DOHH2 (cell line): ENCODE measurements at regions not wholly inside any gene's neighbourhood (a gene's known extent, or its start where the extent isn't known, plus 50 kb on each side); places are given as distances from the start of the nearest gene placed in this dataset.

Experiments
- H3F3A ChIP-seq: fragments of 200-600 bp; sonication (generic), shearing (Covaris generic); 2 replicates; pipeline ENCODE4 v1.6.0; 2016; ENCODE audit warnings: antibody characterized with exemption, mild to moderate bottlenecking; ENCODE audit not compliant: control insufficient read depth, insufficient read depth
- H3K27ac ChIP-seq: fragments of 200-600 bp; sonication (generic); 2 replicates; pipeline ENCODE4 v1.5.1; 2014; ENCODE audit warnings: low read depth, mild to moderate bottlenecking, low read length, moderate library complexity
- H3K27me3 ChIP-seq: fragments of 200-600 bp; sonication (generic); 2 replicates; pipeline ENCODE4 v1.6.1; 2014; ENCODE audit warnings: mild to moderate bottlenecking, low read length, mixed read lengths; ENCODE audit not compliant: control insufficient read depth
- H3K36me3 ChIP-seq: fragments of 200-600 bp; sonication (generic); 2 replicates; pipeline ENCODE4 v1.6.1; 2014; ENCODE audit warnings: mild to moderate bottlenecking, low read length, moderate library complexity, mixed read lengths; ENCODE audit not compliant: control insufficient read depth
- H3K4me1 ChIP-seq: fragments of 200-600 bp; sonication (generic); 2 replicates; pipeline ENCODE4 v1.6.1; 2014; ENCODE audit warnings: mild to moderate bottlenecking, low read length, mixed read lengths; ENCODE audit not compliant: control insufficient read depth
- H3K4me2 ChIP-seq: fragments of 200-600 bp; sonication (generic); 2 replicates; pipeline ENCODE4 v1.6.0; 2014; ENCODE audit warnings: mild to moderate bottlenecking, low read length, moderate library complexity
- H3K4me3 ChIP-seq: fragments of 200-600 bp; sonication (generic); 2 replicates; pipeline ENCODE4 v1.5.1; 2014; ENCODE audit warnings: mild to moderate bottlenecking, low read length, mixed read lengths
- H3K79me2 ChIP-seq: fragments of 200-600 bp; sonication (generic); 2 replicates; pipeline ENCODE4 v1.6.1; 2014; ENCODE audit warnings: mild to moderate bottlenecking, low read length, mixed read lengths; ENCODE audit not compliant: control insufficient read depth
- H3K9me2 ChIP-seq: fragments of 200-600 bp; sonication (generic); replicated peaks from 2 replicates; pipeline ENCODE4 v1.6.1; 2014; ENCODE audit warnings: mild to moderate bottlenecking, low read length, mixed read lengths; ENCODE audit not compliant: control insufficient read depth
- H3K9me3 ChIP-seq: fragments of 200-600 bp; sonication (generic); 2 replicates; pipeline ENCODE4 v1.6.1; 2014; ENCODE audit warnings: antibody characterized with exemption, low read length, mixed read lengths; ENCODE audit not compliant: control insufficient read depth, insufficient read depth
- H4K20me1 ChIP-seq: fragments of 200-600 bp; sonication (generic); 2 replicates; pipeline ENCODE4 v1.6.0; 2014; ENCODE audit warnings: low read depth, mild to moderate bottlenecking, antibody characterized with exemption, low read length, moderate library complexity; ENCODE audit not compliant: control insufficient read depth, insufficient read depth
- EZH2phosphoT487 ChIP-seq: fragments of 200-600 bp; sonication (generic); IDR thresholded peaks from 2 replicates; pipeline ENCODE4 v1.6.1; 2017; ENCODE audit warnings: borderline replicate concordance, mild to moderate bottlenecking, antibody characterized with exemption, low read length, moderate library complexity, mixed read lengths
- TF ChIP-seq, protein P1 (sequence below): fragments of 200-600 bp; sonication (generic); IDR thresholded peaks from one replicate; pipeline ENCODE4 v1.5.1; 2014; ENCODE audit warnings: antibody characterized with exemption, mild to moderate bottlenecking, low read depth, low read length; ENCODE audit not compliant: poor library complexity, severe bottlenecking

DNA sequence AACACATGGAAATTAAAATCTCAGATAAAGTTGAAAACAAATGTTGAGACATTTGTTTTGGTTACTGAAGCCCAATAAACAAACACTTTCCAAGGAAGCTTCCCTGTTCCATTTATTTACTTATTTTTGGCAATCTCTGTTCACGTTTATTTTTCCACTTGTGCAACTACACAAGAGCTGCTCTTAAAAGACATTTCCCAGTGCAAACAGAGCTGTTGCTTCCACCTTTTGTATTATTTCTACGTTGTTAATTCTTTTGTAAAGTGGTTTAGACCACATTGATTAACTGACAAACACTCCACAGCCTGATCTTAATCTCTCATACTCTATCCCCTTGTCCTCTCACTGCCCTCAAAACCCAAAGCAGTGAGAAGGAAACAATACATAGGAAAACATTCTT is 757.6 kb downstream of the LIG4 start:
- H3F3A ChIP-seq, result no peaks in the 10 kb centered on the region
- H3K4me1 ChIP-seq, result no peaks in the 10 kb centered on the region
- no peak overlapping the region for H3K27ac ChIP-seq
- H3K9me2 ChIP-seq, result no peaks in the 10 kb centered on the region
- H3K9me3 ChIP-seq, result no peaks in the 10 kb centered on the region
- H3K27me3 ChIP-seq, result no peaks in the 10 kb centered on the region
- H3K4me3 ChIP-seq, result no peak overlapping the region
- no peaks in the 10 kb centered on the region for H3K79me2 ChIP-seq
- H3K4me2 ChIP-seq, result no peak overlapping the region
- no peaks in the 10 kb centered on the region for H4K20me1 ChIP-seq
- TF ChIP-seq, protein P1, sequence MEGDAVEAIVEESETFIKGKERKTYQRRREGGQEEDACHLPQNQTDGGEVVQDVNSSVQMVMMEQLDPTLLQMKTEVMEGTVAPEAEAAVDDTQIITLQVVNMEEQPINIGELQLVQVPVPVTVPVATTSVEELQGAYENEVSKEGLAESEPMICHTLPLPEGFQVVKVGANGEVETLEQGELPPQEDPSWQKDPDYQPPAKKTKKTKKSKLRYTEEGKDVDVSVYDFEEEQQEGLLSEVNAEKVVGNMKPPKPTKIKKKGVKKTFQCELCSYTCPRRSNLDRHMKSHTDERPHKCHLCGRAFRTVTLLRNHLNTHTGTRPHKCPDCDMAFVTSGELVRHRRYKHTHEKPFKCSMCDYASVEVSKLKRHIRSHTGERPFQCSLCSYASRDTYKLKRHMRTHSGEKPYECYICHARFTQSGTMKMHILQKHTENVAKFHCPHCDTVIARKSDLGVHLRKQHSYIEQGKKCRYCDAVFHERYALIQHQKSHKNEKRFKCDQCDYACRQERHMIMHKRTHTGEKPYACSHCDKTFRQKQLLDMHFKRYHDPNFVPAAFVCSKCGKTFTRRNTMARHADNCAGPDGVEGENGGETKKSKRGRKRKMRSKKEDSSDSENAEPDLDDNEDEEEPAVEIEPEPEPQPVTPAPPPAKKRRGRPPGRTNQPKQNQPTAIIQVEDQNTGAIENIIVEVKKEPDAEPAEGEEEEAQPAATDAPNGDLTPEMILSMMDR, result no peak
- no peak for TF ChIP-seq EZH2phosphoT487
- H3K36me3 ChIP-seq, result no peaks in the 10 kb centered on the region

DNA sequence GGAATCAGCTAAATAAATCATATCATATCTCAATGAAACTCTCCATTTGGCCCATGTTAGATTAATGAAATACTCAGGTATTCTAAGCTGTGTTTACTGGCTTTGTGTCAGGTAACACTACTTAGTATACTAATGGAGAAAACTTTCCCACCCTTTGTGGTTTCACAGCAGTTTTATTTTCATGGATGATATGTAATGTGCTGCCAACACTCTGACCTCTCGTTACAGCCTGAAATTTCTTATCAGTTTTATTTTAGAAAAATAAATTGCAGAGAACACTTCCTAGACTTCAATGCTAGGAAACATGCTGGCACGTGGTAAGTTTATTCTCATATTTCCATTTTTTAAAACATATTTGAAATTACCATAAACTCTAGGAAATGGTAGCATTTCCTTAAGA is 758.9 kb downstream of the LIG4 start:
- no peak for TF ChIP-seq EZH2phosphoT487
- TF ChIP-seq, protein P1, result no peak
- Histone ChIP-seq H3K79me2 (no peaks in the 10 kb centered on the region), H3K4me2 (no peak overlapping the region)

DNA sequence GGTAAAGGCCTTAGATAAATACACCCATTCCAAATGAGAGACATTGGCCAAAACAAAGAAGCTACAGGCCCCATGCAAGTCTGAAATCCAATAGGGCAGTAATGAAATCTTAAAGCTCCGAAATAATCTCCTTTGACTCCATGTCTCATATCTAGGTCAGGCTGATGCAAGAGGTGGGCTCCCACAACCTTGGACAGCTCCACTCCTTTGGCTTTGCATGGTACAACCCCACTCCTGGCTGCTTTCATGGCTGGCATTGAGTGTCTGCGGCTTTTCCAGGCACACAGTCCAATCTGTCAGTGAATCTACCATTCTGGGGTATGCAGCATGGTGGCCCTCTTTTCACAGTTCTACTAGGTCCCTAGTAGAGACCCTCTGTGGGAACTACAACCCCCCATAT is 762.5 kb downstream of the LIG4 start:
- Histone ChIP-seq H3K4me1 (no peaks in the 10 kb centered on the region), H3K27ac (no peak overlapping the region), H3K9me3 (no peaks in the 10 kb centered on the region), H4K20me1 (no peaks in the 10 kb centered on the region), H3K79me2 (no peaks in the 10 kb centered on the region), H3K4me3 (no peak overlapping the region), H3K4me2 (no peak overlapping the region), H3K9me2 (no peaks in the 10 kb centered on the region), H3K36me3 (no peaks in the 10 kb centered on the region), H3K27me3 (no peaks in the 10 kb centered on the region), H3F3A (no peaks in the 10 kb centered on the region)
- TF ChIP-seq EZH2phosphoT487, result no peak
- TF ChIP-seq, protein P1, result no peak

More for the DNA sequence above, 758.9 kb downstream of the LIG4 start:
- Histone ChIP-seq H3K4me3 (no peak overlapping the region), H3K27ac (no peak overlapping the region), H3K4me1 (no peaks in the 10 kb centered on the region), H3K36me3 (no peaks in the 10 kb centered on the region), H3F3A (no peaks in the 10 kb centered on the region), H3K27me3 (no peaks in the 10 kb centered on the region), H3K9me2 (no peaks in the 10 kb centered on the region), H4K20me1 (no peaks in the 10 kb centered on the region), H3K9me3 (no peaks in the 10 kb centered on the region)

DNA sequence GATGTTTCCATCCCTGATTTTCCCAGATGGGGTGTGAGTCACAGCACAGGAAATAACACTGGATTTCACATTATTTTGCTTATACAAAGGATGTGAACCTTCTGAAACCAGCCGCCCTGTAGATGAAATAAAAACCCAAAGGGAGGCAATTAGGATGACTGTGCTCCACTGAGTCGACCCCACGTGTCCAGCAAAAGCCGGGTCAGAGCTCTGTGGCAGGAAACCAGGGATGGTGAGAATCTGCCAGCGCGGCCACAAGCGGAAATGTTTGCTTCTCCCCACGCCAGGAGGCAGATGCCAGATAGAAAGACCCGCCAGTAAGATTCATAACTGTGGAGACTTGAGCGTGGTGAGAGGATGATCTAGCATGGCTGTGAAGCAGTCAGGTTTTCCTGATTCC is 764.4 kb downstream of the LIG4 start:
- no peaks in the 10 kb centered on the region for H4K20me1 ChIP-seq
- no peaks in the 10 kb centered on the region for H3K36me3 ChIP-seq
- no peaks in the 10 kb centered on the region for H3K27me3 ChIP-seq
- TF ChIP-seq, protein P1, result no peak
- H3K4me3 ChIP-seq, result no peak overlapping the region
- H3K4me1 ChIP-seq, result no peaks in the 10 kb centered on the region
- H3K79me2 ChIP-seq, result no peaks in the 10 kb centered on the region
- H3K9me3 ChIP-seq, result no peaks in the 10 kb centered on the region
- H3F3A ChIP-seq, result no peaks in the 10 kb centered on the region
- no peak overlapping the region for H3K27ac ChIP-seq
- H3K4me2 ChIP-seq, result no peak overlapping the region
- H3K9me2 ChIP-seq, result no peaks in the 10 kb centered on the region
